AML-193 (cell line): ENCODE measurements at regions not wholly inside any gene's neighbourhood (a gene's known extent, or its start where the extent isn't known, plus 50 kb on each side); places are given as distances from the start of the nearest gene placed in this dataset.

ENCODE experiments used
- DNase-seq, 2 experiments: peaks; one replicate each; lab custom pipeline; 2025; lab: John Stamatoyannopoulos, UW

DNA sequence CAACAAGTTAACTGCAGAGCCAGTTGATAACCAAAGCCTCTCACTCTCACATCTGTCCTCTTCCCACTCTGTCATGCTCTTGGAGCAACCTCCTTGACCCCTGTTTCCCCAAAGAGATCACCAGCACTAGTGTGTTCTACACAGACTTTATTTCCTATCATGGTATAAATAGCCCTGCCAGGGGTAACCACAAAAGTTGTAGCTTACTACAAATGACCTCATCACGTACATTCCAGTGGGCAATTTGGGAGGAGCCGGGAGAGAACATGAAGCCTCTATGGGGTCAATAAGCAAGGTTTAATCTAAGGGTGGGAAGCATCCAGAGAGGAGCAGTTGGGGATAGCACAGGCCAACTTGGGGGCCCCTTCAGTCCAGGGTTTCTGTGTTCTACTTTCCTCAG, 186.5 kb downstream of the KCNA5 start:
- DNase-seq: no peak

DNA sequence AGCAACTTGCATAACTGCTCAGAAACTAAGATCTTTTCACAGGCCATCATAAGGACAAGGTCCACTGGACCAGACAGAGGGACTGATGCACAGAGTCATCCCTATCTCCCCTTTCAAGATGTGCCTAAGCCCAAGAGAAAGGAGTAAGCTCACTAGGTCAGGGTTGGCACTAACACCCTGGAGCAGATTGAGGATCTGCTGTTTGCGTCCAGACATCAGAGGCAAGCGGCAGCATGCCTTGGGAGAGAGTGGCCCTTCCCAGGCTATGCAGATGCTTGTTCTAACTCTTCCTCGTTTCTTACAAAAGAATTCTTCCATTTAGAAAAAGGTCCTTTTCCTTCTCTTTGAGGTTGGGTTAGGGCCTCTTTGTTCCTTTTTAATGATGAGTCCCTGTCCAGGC, 187.2 kb downstream of the KCNA5 start:
- DNase-seq: no peak

DNA sequence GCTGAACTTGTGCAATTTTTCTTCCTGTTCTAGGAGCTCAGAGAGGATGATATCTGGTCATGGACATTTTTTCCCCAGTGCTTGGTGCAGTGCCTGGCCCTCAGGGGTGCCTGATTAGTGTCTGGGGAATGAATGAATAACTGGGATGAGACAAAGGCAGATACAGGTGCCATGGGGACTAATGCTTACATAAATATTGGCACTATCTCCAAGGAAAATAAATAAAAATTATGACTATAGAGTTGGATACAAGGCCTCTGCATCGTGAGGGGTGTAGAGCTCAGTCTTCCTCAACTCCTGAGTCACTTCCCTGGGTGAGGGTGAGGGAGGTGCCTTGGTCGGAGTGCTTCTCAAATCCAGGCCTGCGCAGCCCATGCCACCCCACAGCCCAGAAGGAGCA, 188.6 kb downstream of the KCNA5 start:
- no peak for DNase-seq

DNA sequence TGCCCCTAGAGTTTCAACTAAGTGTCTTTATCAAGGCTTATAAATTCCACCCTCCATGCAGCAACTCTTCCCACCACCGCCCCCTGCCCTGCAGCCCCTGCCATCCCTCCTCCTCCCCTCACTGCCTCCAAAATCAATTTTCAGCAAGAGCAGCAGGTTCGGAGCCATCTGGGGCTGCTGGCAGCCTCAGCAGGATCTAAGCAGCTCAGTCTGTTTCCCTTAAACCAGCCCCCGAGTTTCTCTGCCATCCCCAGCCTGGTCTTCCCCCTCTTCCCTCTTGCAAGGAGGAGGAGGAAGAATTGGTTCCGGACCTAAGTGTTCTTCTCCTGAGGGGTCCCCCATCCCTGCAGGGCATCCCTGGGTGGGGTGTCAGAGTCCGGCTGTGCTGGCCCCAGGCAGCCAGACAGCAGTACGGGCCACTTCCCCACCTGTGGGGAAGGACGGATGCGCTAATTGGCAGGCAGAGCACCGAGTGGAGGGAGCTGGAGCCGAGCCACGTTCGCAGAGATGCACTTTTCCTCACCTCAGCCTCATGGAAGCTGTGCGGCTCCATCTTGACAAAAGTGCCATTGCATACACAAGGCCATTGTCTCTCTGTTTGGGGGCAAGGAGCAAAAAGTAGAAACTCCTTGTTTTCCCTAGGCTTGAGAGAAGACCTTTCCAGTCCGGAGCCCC, 189.3 kb downstream of the KCNA5 start:
- no peak for DNase-seq

DNA sequence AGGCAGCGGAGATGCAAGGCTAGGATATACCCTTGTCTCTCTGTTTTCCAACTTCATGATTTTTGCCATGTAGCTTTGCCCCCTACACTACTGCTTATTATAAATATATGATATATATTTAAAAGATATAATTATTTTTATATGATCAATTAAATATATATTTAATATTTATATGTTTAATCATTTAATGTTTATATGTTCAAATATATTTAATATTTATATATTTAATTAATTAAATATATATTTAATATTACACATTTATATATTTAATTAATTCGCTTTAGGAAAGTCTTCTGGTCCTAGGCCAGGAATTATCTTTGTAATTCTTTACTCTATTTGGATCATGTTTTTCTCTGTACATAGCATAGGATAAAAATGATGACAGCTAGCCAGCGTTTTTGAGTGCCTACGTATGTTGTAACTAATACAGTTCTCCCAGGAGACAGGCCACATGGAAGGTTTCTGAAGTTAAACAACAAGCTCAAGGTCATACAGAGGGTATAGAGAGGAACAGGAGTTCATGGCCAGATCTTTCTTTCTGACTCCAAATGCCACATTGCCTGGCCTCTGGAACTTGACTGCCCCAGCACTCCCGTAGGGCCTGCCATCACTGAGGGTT, 192.5 kb downstream of the KCNA5 start:
- no peak for DNase-seq

DNA sequence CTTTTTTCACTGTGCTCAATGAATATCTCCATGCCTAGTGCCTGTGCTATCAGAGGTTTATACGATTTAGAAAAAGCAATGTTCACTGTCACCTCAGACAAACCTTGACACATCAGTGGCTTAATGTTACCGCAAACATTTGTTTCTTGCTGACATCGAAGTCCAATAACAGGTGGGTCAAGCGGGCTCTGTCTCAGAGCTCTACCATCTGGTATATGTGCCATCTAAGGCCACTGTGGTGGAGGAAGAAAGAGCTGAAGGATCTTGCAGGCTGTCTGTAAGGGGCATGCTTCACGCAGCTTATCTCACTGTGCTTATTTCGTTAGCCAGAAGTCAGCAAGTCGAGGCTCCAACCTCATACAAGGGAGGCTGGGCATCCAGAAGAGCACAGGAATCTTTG, 189.5 kb upstream of the NTF3 start:
- DNase-seq: no peak

DNA sequence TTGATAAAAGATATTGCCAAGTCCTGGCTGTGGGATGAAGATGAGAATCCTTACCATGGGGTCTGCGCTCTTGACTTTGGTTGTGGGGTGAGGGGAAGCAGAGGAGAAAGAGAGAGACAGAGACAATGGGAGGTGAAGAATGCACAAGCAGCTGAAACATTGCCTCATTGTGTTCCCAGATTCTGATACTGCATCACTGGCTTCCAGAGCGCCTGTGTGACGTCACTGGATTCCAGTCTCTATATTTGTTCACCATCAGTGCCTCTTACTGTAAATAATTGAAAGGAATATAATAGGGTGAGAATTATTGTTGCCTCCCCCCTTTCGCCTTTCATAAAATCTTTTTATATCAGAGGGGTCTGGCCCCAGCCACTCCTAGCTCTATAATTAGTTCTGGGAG, 188.9 kb upstream of the NTF3 start:
- DNase-seq: no peak

DNA sequence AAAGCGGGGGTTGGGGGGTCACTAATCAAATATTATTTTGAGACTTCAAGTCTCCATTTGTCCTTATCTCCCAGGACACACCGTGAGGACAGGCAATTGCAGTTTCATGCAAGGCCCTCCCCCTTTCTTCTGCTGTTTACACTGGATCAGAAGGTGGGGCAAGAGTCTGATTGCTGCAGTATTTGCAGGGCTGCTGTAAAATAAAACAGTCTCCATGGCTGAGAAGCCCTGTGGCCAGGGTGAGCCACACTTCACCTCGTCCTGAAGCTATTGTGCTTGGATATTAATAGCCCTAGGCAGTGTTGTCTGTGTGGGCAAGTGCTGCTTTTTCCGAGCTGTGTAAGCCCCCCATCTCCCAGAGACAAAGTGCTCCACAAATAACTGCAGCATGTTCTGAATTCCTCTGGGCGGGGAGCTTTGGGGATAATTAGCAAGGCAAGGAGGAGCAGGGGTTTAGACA, 187.4 kb upstream of the NTF3 start:
- no peak for DNase-seq

DNA sequence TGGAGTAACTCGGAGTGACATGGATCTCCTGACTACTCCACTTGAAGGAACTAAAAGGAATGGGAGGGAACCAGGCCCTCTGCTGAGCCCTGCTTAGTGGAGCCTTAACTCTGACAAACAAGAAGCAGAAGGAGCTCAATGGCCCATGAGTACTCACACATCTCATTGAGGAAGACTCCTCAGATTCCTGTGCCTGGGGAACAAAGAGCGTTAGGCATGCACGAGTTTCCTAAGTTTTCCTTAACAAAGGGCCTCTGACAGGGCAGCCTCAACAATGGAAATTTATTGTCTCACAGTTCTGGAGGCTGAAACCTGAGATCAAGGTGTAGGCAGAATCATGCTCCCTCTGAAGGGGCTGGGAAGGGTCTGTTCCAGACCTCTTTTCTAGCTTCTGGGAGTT, 185.7 kb upstream of the NTF3 start:
- DNase-seq: no peak

DNA sequence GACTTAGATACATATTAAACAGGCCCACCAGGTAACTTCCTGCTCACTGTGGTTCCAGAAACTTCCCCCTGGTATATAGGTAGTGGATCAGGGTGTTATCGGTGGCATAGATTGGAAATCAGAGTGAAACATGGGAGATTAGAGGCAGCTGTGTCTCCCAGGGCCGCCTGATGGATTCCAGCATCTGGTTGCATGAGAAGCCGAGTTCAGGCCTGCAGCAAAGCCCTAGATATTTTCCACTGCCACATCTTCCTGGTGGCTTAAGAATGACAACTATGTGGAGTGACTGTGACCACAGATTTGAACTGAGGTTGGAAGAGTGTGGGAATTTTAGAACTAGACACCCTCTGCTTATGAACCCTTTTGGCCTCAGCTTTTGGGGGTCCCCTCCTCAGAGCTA, 184.8 kb upstream of the NTF3 start:
- no peak for DNase-seq

DNA sequence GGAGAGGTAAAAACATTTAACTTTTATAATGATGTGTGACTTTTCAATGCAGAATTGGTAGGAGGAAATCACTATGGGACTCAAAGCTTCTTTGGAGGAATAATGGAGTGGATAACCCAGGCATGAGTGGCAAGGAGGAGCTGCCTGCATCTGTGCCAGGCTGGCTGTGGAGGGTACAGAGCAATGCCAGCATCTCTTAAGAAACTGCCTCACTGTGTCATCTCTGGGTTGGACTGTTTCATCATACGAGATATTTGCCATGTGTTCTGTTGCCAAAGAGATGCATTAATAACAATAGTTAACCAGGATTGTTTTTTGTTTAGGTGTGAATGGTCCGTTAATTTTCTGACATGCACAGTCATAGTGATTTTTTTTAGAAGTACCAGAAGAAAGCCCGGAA, 183.7 kb upstream of the NTF3 start:
- DNase-seq: no peak

DNA sequence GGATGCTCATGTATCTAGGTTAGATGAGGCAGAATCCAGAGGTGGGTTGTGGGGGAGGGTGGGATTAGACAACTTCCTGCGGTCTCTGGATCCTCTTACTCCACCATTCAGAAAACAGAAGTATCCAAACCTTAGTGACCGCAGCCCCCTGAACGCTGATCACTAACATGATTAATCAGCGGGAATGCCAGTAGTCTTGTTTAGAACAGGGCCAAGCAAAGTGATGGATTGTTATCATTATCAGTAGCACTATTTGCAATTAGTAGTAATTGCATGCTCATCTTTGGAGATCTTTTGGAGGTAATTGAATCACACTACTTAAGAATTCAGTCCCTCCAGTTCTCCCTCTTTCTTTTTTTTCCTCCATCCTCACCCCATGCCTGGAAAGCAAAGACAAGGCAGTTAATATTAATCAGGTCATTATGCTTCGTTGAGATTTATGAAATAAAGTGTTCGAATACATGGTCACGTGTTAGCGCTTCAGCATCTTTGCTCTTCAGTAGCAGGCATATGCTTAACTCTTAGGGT, 182.8 kb upstream of the NTF3 start:
- DNase-seq: no peak

DNA sequence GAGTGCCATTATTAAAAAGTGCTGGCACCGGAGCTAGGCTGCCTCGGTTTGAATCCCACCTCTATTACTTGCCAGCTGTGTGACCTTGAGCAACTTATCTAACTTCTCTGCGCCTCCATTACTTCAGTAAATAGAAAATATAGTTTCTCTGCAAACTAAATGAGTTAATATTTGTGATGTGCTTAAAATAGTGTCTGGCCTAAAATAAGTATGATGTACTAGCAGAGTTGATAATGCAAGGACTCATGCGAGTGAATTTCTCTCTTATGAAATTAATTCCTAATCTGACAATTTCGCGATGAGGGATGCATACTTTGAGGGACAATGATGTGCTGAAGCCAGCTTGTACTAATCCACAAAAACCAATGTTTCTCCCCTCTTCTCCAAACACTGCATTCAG, 180.8 kb upstream of the NTF3 start:
- DNase-seq: no peak

DNA sequence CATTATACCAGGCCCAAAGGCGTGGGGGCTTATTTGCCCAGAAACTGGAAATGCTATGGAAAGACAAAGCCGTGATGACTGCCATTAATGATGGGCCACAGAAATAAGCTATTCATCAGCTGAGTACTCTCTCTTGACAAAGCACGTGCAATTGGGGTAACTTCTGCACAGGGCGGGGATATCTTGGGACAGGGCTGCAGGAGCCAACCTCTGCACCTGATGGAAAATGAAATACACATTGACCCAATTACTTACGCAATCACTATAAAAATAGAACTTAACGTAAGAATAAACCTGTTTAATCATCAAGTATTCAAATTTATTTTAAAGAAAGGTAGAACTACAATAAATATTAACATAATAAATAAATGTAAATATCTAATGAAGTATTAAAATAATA, 180.1 kb upstream of the NTF3 start:
- no peak for DNase-seq

DNA sequence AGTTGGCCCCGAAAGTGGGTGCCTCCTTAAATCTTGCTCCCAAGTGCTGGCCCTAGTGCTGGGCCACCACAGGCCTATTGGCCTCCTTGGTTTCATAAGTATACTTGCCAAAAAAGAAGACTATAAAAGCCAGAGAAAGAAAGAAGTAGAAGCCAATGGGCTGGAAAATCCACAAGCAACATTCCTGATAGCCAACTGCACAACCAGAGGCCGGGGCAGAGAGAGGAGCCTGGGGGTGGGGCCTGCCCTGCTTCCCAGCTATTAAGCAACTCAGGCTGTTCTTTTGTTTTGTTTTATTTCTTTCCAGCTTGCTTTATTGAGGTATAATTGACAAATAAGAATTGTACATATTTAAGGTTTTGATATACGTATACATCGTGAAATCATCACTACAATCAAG, 177.2 kb upstream of the NTF3 start:
- no peak for DNase-seq

DNA sequence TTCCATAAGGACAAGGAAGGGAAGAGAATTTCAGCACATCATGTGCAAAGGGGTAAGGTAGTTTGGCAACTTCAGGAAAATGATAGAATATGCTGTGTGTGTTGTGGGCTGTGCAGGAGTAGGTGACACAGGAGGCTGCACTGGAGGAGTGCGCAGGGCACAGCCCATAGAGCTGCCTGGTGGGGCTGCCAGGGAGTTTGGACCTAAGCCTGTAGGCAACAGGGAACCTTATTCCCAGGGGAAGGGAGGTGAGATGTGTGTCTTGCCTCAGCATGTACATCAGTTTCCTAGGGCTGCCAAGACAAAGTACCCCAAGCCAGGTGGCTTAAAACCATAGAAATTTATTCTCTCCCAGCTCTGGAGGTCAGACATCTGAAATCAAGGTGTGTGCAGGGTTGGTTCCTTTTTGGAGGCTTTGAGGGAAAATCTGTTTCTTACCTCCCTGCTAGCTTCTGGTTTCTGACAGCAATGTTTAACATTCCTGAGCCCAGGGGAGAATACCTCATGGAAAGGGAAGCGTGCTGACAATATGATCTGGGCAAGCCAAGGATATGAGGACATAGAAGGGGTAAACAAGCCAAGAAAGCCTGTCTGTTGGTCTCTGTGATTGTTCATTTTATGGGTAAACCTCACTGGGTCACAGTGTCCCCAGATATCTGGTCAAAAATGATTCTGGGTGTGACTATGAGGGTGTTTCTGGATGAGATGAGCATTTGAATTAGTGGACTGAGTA, 174.0 kb upstream of the NTF3 start:
- DNase-seq: no peak

DNA sequence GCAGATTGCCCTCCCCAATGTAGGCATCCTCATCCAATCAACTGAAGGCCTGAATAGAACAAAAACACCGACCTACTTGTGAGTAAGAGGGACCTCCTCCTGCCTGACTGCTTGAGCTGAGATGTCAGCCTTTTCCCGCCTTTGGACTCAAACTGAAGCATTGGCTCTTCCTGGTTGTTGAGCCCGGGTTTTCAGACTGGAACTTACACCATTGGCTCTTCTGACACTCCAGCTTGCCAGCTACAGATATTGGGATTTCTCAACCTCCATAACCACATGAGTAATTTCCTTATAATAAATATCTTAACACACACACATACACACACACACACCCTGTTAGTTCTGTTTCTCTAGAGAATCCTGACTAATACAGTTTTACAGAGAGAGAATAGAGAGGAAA, 173.4 kb upstream of the NTF3 start:
- peak; percentile 56 to 78 for DNase-seq

DNA sequence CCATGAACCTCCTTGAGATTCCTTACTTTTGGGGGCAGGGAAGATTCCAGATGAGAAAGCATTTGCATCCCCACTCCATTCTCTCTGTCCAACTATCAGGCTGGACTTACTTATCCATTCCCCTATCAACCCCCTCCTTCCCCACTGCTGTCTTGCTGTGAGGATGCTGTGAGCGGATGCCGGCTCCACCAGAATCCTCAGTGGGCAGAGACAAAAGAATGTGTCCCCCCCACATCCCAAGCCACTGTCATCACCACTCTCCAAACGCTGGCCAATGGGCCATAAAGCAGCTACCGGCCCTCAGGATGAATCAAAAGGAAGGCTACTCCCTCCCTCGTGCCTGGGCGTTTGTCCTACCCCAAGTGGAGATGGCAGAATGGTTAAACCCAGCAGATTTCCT, 173.0 kb upstream of the NTF3 start:
- DNase-seq: no peak

DNA sequence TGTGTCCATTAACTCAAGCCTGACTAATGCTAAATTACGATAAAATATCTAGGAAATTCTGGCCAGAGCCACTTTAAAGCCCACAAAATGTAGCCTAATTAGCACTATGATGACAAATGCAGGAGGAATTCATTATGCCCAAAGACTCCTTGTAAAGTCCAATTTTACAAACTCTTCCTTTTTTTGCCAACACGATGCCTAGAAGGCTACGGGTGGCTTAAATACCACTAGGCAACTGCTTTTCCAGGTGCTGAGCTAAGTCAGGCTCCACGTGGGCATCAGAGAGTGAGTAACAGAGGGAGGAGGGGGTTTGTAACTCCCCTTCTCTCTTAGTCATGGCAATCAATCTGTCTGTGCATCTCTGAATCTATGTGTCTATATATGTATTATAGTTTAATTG, 172.4 kb upstream of the NTF3 start:
- no peak for DNase-seq

DNA sequence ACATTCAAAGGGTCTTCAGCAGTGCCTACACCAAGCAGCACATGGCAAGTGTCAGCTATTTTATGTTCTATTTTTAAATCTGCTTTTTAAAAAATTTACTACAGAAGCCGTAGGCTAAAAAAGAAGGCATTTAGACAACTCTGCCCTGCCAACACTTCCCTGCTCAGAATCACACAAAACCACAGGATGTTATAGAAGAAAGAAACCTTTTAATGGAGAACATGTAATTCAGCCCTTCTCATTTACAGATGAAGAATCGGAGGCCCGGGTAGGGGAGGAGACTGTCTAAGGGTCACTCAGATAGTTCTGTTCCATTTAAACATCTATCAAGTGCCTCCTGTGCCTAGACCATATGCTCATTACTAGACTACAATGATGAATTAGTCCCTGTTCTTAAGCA, 171.8 kb upstream of the NTF3 start:
- no peak for DNase-seq

DNA sequence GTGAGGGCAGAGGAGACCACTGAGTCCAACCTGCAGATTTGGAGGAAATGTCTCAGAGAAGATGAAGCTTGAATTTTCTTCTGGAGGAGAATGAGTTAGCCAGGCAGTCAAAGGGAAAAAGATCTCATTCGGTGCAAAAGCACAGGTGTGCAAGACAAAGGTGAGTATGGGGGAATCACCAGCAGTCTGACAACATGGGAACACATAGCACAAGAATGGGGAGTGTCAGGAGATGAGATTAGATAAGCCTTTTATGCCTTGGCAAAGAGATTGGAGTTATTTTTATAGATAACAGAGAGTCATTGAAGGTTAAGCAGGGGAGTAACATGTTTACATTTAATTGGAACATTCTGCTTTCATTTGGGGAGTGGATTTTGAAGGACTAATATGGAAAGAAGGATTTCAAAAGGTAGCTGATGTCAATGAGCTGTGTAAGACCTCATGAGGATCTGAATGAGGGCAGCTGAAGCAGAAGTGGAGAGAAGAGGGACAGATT, 171.3 kb upstream of the NTF3 start:
- no peak for DNase-seq

DNA sequence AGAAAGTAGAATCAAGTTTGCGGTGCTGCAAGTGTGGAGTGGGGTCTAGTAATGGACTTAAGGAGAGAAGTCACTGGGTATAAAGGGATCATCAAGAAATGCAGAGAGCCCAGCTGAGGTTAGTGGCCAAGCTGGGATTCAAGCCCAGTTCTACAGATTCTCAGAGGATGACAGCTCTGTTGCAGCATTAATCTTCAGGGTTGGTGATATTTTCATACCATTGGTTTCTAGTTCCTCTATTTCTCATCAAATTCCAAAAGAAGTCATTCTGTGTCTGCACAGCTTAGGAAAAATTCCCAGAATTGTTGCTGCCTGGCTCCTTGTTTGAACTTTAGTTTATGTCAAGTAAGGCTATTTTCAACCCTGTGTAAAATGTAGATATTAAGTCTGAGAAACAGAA, 169.5 kb upstream of the NTF3 start:
- no peak for DNase-seq

DNA sequence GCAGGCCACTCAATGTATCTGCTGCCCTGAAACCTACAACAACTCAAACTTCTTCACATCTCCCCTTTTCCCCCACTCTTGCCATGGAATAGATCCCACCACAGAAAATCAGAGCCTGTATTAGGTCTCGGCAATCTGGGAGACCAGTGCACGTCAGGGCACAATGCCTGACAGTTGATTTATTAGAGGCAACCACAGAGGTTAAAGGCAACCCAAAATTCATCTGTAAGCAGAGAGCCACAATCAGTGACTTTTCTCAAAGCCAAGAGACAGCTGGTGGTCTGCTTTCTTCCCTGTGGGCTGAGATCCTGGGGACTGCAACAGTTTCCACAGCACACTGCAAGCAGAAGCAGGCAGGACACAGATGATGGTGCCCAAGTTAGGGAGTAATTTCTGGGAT, 169.0 kb upstream of the NTF3 start:
- DNase-seq: no peak
